ENCODE measurements at regions not wholly inside any gene's neighbourhood (a gene's known extent, or its start where the extent isn't known, plus 50 kb on each side); places are given as distances from the start of the nearest gene placed in this dataset.

- ATAC-seq: no peak
- Histone ChIP-seq H3K36me3 (ENCODE audit: control insufficient read depth, insufficient read depth, low read length) (no peaks in the 10 kb centered on the region; the same call in 1 of the 2 replicates), H3K4me3 (ENCODE audit: low read depth in 2 of 2, low read length in 2 of 2) (no peak overlapping the region), H3K27ac (ENCODE audit: low read length) (no peak overlapping the region), H3K27me3 (ENCODE audit: control insufficient read depth, insufficient read depth, low read length) (no peaks in the 10 kb centered on the region), H3K9me3 (ENCODE audit: control insufficient read depth, insufficient read depth, low read depth, low read length) (no peaks in the 10 kb centered on the region), H3K4me1 (ENCODE audit: control insufficient read depth, insufficient read depth, low read length) (no peaks in the 10 kb centered on the region)
- in situ Hi-C loops (cut with HindIII; ENCODE audit: low pct_unique_long_range_greater_than_20kb, low sequenced_read_pairs) (no loop called here), intact Hi-C loops (cut with micrococcal nuclease; ENCODE audit: unreplicated experiment) (no loop called here)
- ChIA-PET CTCF (no interaction called here), POLR2A (no interaction called here)
- DNase-seq (ENCODE audit: low read depth, low spot score): no peak
- TF ChIP-seq POLR2AphosphoS5 (IDR thresholded peaks at IDR 0.05; ENCODE audit: low read depth, low read length): no peak
- TF ChIP-seq CTCF (IDR thresholded peaks at IDR 0.05): no peak
- no peak for TF ChIP-seq REST (IDR thresholded peaks at IDR 0.05; ENCODE audit: insufficient read depth in 1 of 2, low read depth in 2 of 2, low read length in 1 of 2)
- TF ChIP-seq TCF7L2 (IDR thresholded peaks at IDR 0.05; ENCODE audit: low read depth, low read length): no peak
- no peak for TF ChIP-seq SIN3A (IDR thresholded peaks at IDR 0.05; ENCODE audit: borderline replicate concordance, insufficient read depth, low read depth, low read length)
- BruUV-seq (replicated peaks): no TSS peak
These were observed 127.7 kb upstream of the PTPRK start for GRCh38 chr6:128648022-128648598.

- BruUV-seq (replicated peaks): no TSS peak
- Histone ChIP-seq H3K27ac (ENCODE audit: low read length) (no peak overlapping the region), H3K36me3 (ENCODE audit: control insufficient read depth, insufficient read depth, low read length) (no peaks in the 10 kb centered on the region; the same call in 1 of the 2 replicates), H3K4me3 (ENCODE audit: low read depth in 2 of 2, low read length in 2 of 2) (no peak overlapping the region), H3K9me3 (ENCODE audit: control insufficient read depth, insufficient read depth, low read depth, low read length) (no peaks in the 10 kb centered on the region), H3K27me3 (ENCODE audit: control insufficient read depth, insufficient read depth, low read length) (no peaks in the 10 kb centered on the region), H3K4me1 (ENCODE audit: control insufficient read depth, insufficient read depth, low read length) (no peaks in the 10 kb centered on the region)
- no peak for ATAC-seq
- in situ Hi-C loops (cut with HindIII; ENCODE audit: low pct_unique_long_range_greater_than_20kb, low sequenced_read_pairs) (no loop called here), intact Hi-C loops (cut with micrococcal nuclease; ENCODE audit: unreplicated experiment) (no loop called here)
- CTCF ChIA-PET: no interaction called here
- POLR2A ChIA-PET: no interaction called here
- DNase-seq (ENCODE audit: low read depth, low spot score): no peak
- TF ChIP-seq POLR2AphosphoS5 (IDR thresholded peaks at IDR 0.05; ENCODE audit: low read depth, low read length) (no peak), TCF7L2 (IDR thresholded peaks at IDR 0.05; ENCODE audit: low read depth, low read length) (no peak), CTCF (IDR thresholded peaks at IDR 0.05) (no peak), SIN3A (IDR thresholded peaks at IDR 0.05; ENCODE audit: borderline replicate concordance, insufficient read depth, low read depth, low read length) (no peak), REST (IDR thresholded peaks at IDR 0.05; ENCODE audit: insufficient read depth in 1 of 2, low read depth in 2 of 2, low read length in 1 of 2) (no peak)
These were observed 121.7 kb upstream of the PTPRK start for GRCh38 chr6:128642132-128642531.

Measured in Panc1 (cell line).